GM18951 (cell line): ENCODE measurements at regions not wholly inside any gene's neighbourhood (a gene's known extent, or its start where the extent isn't known, plus 50 kb on each side); places are given as distances from the start of the nearest gene placed in this dataset.

Experiments
- POLR2A ChIP-seq: IDR thresholded peaks from 4 replicates; pipeline ENCODE4 v1.6.1; 2011; ENCODE audit warnings: mild to moderate bottlenecking; ENCODE audit not compliant: insufficient read length, insufficient read depth; ENCODE audit errors: extremely low read depth
- in situ Hi-C: fragments of 300-500 bp; cut with MboI; formaldehyde crosslinking; loops from one replicate; pipeline ENCODE4 v1.12.0; 2022; ENCODE audit warnings: low sequenced_read_pairs, mixed read lengths, inconsistent platforms; ENCODE audit not compliant: unreplicated experiment

DNA sequence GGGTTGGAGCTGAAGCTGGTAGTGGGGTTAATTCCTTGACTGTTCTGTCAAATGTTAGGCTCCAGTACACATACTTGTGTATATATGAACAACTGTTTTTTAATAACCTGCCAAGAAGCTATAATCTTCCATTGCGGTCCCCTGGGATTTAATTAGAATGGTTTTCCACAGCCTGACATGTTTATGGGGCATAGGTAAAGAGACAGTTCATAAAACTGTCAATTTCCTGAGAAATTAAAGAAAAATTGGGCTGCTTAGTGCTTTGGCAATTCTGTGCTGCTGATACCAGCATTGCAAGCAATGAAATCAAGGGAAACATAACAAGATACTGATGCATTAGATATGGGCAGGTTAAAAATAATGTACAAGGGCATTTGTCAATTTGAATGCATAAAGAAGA lies 314.1 kb upstream of the SLC35B3 start:
- TF ChIP-seq POLR2A, result no peak
- in situ Hi-C loops, result no loop called here

DNA sequence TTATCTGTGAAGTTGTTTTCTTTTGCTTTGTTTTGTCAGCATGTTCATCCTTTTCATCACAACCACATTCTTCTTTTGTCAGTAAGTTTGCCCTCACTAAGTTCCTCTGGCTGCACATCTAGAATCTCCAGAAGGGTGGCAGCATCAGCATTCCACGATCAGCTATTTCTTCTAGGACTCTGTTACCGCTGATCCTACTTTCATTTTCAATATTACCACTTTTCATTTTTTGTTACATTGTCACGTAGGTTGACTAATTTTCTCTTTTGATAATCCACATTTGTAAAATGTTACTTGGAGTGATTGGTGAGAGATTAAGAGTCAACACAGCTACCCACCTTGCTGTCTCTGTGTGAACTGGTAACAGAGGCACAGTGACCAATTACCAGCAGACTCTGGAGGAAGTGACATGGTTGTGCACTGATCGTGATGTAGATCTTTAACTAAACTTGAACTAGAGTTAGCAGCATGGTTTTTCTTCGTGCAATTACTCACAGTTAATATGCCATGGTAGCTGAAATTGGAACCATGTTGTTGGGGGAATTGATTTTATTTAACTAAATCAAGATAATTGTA lies 307.9 kb upstream of the SLC35B3 start:
- TF ChIP-seq POLR2A, result no peak
- in situ Hi-C loops, result no loop called here

DNA sequence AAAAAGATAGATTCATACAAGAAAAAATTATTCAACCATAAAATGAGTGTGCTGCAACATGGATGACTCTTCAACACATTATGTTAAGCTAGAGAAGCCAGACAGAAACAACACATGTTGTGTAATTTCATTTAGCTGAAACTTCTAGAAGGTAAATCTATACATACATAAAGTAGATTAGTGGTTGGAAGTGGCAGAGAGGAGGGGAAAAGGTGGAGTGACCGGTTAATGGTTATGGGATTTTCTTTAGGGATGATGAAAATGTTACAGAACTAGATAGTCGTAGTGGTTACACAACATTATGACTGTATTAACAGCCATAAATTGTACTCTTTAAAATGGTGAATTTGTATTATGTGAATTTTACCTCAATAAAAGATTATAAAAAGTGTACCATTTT lies 304.1 kb upstream of the SLC35B3 start:
- in situ Hi-C loops, result no loop called here
- TF ChIP-seq POLR2A, result no peak

DNA sequence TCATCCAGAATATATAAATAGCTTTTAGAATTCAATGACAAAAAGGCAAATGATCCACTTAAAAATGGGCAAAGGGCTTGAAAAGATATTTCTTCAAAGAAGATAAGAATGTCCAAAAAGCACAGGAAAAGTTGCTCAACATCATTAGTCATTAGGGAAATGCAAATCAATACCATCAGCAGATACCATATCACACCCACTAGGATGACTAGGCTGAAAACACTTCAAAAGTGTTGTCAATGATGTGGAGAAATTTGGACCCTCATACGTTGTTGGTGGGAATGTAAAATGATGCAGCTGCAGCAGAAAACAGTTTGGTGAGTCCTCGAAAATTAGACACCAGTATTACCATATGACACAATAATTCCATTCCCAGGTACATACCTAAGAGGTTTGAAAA lies 303.6 kb upstream of the SLC35B3 start:
- no peak for TF ChIP-seq POLR2A
- in situ Hi-C loops, result no loop called here

DNA sequence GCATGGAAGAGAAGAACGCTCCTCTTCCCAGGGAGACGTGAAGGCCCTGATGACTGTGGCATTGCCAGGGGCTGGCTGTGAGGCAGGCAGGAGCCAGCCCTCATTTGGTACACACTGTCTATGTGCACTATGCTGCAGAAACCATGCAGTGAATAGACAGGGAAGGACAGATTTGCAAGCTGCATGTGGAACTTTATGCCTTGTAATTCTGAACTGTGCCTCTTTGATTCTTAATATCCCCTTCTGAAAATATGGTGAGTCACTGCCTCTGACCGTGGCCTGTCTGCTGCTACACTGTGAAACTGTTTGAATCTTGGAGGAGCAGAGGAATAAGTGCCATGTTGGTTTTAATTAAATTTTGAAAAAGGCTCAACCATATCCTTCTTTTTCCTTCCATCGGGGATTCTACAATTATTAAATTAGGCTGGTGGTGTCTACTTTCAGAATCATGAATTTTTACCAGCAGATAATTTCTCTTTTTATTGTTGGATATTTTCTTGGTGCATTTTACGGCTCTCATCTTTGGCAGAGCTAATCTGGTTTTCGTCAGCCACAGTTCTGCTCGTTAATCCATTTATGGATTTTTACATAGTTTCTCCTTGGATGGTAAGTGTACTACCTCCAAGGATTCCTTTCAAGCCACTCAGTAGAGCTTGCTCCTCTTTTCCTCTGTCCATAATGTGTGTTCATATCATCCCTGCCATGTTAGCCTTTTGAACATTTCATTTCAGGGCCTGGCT lies 301.0 kb upstream of the SLC35B3 start:
- in situ Hi-C loops, result no loop called here
- no peak for TF ChIP-seq POLR2A

DNA sequence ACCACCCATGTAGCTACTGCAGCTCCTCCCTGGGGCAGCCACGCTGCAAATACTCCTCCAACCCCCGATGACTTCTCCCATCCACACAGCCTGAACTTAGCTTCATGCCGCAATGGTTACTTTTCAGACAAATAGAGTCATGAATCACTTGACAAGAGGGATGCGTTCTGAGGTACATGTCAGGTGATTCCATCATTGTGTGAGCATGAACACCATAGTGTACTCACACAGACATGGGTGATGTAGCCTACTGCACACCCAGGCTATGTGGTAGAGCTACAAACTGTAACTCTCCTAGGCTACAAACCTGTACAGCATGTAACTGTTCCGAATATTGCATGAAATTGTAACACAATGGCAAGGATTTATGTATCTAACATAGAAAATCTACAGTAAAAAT lies 298.5 kb upstream of the SLC35B3 start:
- TF ChIP-seq POLR2A, result no peak
- in situ Hi-C loops, result no loop called here

DNA sequence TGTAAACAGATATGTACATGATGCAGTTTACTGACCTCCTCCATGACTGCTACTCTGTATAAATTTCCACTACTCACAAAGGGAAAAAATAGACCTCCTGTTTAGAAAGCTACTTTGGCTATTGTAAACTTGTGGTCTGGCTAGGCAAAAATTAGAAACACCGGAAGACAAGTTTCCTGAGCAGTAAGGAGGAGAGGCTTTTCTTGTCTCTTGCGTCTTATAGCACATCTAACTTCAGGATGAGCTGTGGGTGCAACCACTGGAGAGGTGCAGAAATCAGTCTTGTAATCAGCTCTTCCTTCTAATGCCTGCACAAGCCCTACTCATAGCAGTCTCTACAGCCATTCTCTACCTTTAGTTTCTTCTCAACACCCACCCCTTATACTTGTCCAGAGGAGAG lies 296.5 kb upstream of the SLC35B3 start:
- TF ChIP-seq POLR2A, result no peak
- in situ Hi-C loops, result no loop called here

DNA sequence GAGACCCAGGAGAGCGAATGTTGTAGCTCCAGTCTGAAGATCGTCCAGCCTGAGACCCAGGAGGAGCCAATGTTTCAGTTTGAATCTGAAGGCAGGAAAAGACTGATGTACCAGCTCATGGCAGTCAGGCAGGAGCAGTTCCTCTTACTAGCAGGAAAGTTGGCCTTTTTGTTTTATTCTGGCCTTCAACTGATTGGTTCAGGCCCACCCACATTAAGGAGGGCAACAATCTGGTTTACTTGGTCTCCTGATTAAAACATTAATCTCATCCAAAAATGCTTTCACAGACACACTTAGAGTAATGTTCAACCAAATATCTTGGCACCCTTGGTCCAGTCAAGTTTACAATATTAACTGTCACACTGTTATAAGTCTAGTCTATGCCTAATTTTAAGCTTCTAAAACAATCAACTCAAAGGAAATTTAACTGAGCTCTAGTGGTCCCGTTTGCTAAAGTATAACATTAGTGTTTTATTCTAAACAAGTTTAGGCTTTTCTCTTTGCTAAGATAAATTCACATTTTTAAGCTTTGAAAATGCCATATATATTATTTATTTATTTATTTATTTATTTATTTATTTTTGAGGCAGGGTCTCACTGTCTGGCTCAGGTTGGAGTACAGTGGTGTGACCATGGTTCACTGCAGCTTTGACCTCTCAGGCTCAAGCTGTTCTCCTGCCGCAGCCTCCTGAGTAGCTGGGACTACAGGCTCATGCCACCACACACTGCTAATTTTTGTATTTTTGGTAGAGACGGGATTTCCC lies 275.5 kb upstream of the SLC35B3 start:
- in situ Hi-C loops, result no loop called here
- TF ChIP-seq POLR2A, result no peak

DNA sequence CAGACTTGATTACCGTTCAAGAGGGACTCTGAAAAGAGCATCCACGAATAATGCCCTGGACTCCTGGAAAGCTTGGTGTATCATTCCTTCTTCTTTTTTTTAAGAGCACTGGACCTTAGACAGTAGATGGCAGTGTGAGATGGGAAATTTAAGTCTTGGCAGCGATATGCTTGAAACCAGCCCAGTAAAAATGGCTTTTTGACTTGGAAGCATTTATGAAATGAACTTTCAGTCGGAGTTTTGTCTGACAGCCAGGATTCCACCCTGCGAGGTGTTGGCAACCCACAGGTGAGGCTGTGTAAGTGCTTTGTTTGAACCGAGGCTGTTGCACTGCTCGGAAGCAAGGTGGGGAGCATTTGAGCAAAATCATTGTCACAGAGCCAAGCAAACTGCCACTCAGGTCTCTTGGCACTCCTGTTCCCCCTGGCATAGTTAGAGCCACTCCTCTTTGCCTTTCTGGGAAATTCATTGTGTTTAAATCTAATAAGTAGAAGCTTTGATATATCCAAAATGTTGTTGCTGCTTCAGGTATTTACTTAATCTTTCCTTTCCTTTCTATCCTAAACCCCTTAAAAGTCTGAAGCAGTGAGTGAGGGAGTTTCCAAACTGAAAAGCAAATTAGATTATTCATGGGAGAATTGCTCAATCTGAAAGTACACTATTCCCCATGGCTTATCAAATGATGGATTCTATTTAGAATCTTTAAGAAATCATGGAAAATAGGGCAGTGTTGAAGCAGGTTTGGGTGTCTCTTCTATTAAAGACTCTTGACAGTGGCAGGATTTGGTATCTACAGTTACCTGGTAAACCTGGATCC lies 272.8 kb upstream of the SLC35B3 start:
- in situ Hi-C loops, result no loop called here
- no peak for TF ChIP-seq POLR2A

DNA sequence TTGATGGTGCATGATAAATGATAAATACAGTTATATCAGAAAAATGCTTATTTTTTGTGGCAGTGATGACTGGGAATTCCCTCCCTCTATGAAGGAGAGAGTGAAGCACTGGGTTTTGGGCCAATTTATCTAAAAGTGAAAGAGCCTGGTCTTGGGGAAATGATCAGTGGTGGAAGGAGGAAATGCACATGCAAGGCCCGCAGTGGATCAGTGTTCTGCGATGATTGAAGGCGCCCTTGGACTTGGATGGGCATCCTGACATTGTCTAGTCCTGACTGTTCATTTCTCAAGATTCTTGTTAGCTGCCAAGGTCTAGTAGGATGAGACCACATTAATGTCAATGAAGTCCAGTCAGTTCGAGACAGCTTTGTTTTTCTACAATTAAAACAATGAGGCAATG lies 272.0 kb upstream of the SLC35B3 start:
- in situ Hi-C loops, result no loop called here
- no peak for TF ChIP-seq POLR2A

DNA sequence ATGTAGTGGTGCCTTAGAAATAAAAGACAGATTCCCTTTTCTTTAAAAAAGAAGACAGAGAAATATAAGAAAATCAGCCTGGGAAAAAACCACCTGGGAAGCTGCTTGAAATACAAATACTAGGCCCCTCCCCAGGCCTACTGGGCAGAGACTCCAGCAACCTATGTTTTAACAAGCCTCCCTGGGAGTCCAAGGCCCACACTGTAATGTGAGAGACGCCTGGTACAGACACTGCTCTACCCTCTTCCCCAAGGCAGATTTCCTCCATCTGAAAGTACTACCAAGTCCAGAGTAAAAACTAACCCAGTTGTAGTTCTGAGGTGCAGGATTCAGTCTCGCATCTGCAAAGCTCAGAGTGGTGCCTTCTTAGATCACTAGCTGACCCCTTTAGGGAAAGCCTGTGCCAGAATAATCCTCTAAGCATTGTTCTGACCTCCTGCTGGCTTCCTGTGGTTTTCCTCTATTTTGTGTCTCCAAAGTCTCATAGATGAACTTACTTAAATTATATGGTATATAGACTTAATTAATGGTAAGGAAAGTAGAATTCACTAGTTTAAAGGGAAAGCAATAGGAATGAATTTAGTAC lies 270.2 kb upstream of the SLC35B3 start:
- in situ Hi-C loops, result no loop called here
- no peak for TF ChIP-seq POLR2A

DNA sequence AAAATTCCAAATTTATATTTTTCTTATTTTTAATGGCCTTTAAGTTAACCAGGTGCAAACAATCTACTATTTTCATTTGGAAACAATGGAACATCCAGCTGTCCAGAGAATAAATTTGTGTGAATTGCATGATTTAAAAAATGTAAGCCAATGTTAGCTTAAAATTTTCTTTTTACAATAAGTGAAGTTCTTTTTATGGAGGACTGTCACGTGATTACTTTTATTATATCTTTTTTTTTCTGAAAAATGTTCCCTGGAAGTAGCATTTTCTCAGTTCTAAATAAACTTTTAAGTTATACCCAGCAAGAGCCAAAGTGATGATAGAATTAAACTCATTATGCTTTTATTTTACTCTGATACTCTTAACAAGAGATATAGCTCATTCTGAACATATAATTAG lies 267.7 kb upstream of the SLC35B3 start:
- no peak for TF ChIP-seq POLR2A
- in situ Hi-C loops, result no loop called here

DNA sequence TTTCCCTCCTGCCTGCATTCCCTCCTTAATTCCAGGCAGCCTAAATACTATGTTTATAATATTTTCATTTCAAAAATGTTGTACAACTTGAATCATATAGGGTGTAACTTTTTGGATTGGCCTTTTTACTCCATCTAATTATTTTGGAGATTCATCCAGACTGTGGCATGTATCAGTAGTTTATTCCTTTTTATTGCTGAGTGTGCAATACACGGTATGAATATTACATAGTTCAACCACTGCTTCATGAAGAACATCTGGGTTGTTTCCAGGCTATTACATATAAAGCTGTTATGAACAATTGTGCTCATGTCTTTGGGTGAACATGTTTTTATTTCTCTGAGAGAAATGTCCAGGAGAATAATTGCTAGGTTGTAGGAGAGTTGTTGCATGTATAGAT lies 253.5 kb upstream of the SLC35B3 start:
- in situ Hi-C loops, result no loop called here
- no peak for TF ChIP-seq POLR2A

DNA sequence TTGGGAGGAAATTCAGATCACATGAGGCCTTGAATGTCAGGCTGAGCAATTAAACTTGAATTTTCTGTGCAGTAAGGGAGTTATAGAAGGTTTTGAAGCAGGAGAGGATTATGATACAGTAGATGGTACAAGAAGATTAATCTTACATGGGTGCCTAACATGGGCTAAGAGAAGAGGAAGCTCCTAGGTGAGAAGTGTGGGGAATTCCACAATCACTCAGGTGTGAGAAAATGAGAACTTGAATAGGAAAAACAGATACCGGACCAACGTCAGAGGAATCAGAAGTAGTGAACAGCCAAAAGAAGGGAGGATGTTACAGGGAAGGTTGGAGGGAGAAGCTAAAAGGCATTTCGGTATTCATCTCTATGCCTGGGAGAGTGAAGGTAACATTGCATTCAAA lies 250.7 kb upstream of the SLC35B3 start:
- no peak for TF ChIP-seq POLR2A
- in situ Hi-C loops, result no loop called here
